ENCODE measurements at regions not wholly inside any gene's neighbourhood (a gene's known extent, or its start where the extent isn't known, plus 50 kb on each side); places are given as distances from the start of the nearest gene placed in this dataset.

GRCh38 chr13:53672005-53672404, 643.4 kb downstream of the OLFM4 start:
- TF ChIP-seq CTCF (IDR thresholded peaks at IDR 0.05; ENCODE audit: poor library complexity) (no peak), EZH2 (IDR thresholded peaks at IDR 0.05; ENCODE audit: borderline replicate concordance) (no peak), EZH2phosphoT487 (IDR thresholded peaks at IDR 0.05; ENCODE audit: low read depth, severe bottlenecking, unreplicated experiment) (no peak)
